PC-9 (cell line): ENCODE measurements at regions not wholly inside any gene's neighbourhood (a gene's known extent, or its start where the extent isn't known, plus 50 kb on each side); places are given as distances from the start of the nearest gene placed in this dataset.

Experiments
- CTCF ChIP-seq: fragments of 200-600 bp; sonication (generic); conservative IDR thresholded peaks from 2 replicates; pipeline ENCODE4 v1.6.1; 2017; ENCODE audit warnings: mixed run types, antibody characterized with exemption, mild to moderate bottlenecking, moderate library complexity
- EZH2 ChIP-seq: fragments of 200-600 bp; sonication (generic); IDR thresholded peaks from 2 replicates; pipeline ENCODE4 v1.8.0; 2017; ENCODE audit warnings: antibody characterized with exemption, low read depth

- TF ChIP-seq CTCF (no peak), EZH2 (no peak)
Measured at GRCh38 chr1:31487143-31487542, 74.1 kb downstream of the SERINC2 start.
